ENCODE measurements at regions not wholly inside any gene's neighbourhood (a gene's known extent, or its start where the extent isn't known, plus 50 kb on each side); places are given as distances from the start of the nearest gene placed in this dataset.

- no peak for TF ChIP-seq CTCF (IDR thresholded peaks at IDR 0.05)
- TF ChIP-seq POLR2A (IDR thresholded peaks at IDR 0.05): no peak
Measured at GRCh38 chr10:131677671-131678070, 223.1 kb upstream of the PPP2R2D start.
